ENCODE measurements at regions not wholly inside any gene's neighbourhood (a gene's known extent, or its start where the extent isn't known, plus 50 kb on each side); places are given as distances from the start of the nearest gene placed in this dataset.

DNA sequence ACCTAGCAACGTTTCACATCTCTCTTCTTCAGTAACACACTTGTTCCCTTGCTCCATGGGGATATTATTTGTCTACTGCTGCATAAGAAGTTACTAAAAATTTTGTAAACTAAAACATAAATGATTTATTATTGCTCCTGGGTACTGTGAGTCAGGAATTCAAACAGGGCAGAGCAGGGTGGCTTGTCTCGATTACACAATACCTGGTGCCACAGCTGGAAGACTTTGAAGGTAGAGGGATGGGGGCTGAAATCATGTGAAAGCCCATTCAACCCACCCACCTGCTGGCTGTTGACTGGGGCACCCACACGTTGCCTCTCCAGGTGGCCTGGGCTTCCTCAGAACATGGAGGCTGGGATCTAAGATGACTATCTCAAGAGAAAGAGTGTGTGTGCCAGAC lies 213.2 kb downstream of the ESM1 start:
- TF ChIP-seq, protein P1, sequence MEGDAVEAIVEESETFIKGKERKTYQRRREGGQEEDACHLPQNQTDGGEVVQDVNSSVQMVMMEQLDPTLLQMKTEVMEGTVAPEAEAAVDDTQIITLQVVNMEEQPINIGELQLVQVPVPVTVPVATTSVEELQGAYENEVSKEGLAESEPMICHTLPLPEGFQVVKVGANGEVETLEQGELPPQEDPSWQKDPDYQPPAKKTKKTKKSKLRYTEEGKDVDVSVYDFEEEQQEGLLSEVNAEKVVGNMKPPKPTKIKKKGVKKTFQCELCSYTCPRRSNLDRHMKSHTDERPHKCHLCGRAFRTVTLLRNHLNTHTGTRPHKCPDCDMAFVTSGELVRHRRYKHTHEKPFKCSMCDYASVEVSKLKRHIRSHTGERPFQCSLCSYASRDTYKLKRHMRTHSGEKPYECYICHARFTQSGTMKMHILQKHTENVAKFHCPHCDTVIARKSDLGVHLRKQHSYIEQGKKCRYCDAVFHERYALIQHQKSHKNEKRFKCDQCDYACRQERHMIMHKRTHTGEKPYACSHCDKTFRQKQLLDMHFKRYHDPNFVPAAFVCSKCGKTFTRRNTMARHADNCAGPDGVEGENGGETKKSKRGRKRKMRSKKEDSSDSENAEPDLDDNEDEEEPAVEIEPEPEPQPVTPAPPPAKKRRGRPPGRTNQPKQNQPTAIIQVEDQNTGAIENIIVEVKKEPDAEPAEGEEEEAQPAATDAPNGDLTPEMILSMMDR (IDR thresholded peaks at IDR 0.05): no peak
- TF ChIP-seq POLR2AphosphoS5 (IDR thresholded peaks at IDR 0.05): no peak
- TF ChIP-seq POLR2A (IDR thresholded peaks at IDR 0.05): no peak
